Dendritic cell treated with granulocyte-macrophage colony-stimulating factor and Interleukin-4, amounts not matched to agents 40 ng/mL and 50 ng/mL, for 4 days (primary cell): ENCODE measurements at regions not wholly inside any gene's neighbourhood (a gene's known extent, or its start where the extent isn't known, plus 50 kb on each side); places are given as distances from the start of the nearest gene placed in this dataset.

Experiments used
- H3K27ac Mint-ChIP-seq: one replicate; pipeline ENCODE4 v1.8.0; 2022; ENCODE audit warnings: mild to moderate bottlenecking, mixed read lengths
- H3K27me3 Mint-ChIP-seq: one replicate; pipeline ENCODE4 v1.8.0; 2022; ENCODE audit warnings: mild to moderate bottlenecking, mixed read lengths
- H3K36me3 Mint-ChIP-seq: one replicate; pipeline ENCODE4 v1.8.0; 2022; ENCODE audit warnings: low read depth, mixed read lengths
- H3K4me1 Mint-ChIP-seq: one replicate; pipeline ENCODE4 v1.8.0; 2022; ENCODE audit warnings: low read depth, mixed read lengths
- H3K4me3 Mint-ChIP-seq: one replicate; pipeline ENCODE4 v1.8.0; 2022; ENCODE audit warnings: mild to moderate bottlenecking, moderate library complexity, mixed read lengths
- H3K9me3 Mint-ChIP-seq: one replicate; pipeline ENCODE4 v1.8.0; 2022; ENCODE audit warnings: mixed read lengths
- intact Hi-C: fragments of 100-400 bp; cut with micrococcal nuclease; formaldehyde crosslinking; loops from one replicate; pipeline ENCODE4 v1.15.0; 2022

GRCh38 chr12:3933819-3934192 lies 60.6 kb upstream of the PARP11 start:
- Mint-ChIP-seq H3K27ac (no peak overlapping the region), H3K4me3 (no peak overlapping the region), H3K4me1 (peaks cover 23% of the 10 kb centered on the region), H3K9me3 (no peaks in the 10 kb centered on the region), H3K36me3 (no peaks in the 10 kb centered on the region), H3K27me3 (peaks cover 29% of the 10 kb centered on the region)
- intact Hi-C loops, result no loop called here

- intact Hi-C loops, result no loop called here
- Mint-ChIP-seq H3K36me3 (no peaks in the 10 kb centered on the region), H3K27me3 (peaks cover 33% of the 10 kb centered on the region), H3K4me1 (peaks cover 26% of the 10 kb centered on the region), H3K27ac (no peak overlapping the region), H3K4me3 (no peak overlapping the region), H3K9me3 (no peaks in the 10 kb centered on the region)
Observed at GRCh38 chr12:3933074-3933818, 60.0 kb upstream of the PARP11 start.

- Mint-ChIP-seq H3K4me3 (no peak overlapping the region), H3K36me3 (no peaks in the 10 kb centered on the region), H3K27me3 (peaks cover 33% of the 10 kb centered on the region), H3K4me1 (peaks cover 26% of the 10 kb centered on the region), H3K9me3 (no peaks in the 10 kb centered on the region), H3K27ac (no peak overlapping the region)
- intact Hi-C loops, result no loop called here
Observed at GRCh38 chr12:3931776-3932175, 58.6 kb upstream of the PARP11 start.

GRCh38 chr12:3931206-3931605 lies 58.0 kb upstream of the PARP11 start:
- Mint-ChIP-seq H3K4me1 (peaks cover 26% of the 10 kb centered on the region), H3K27ac (no peak overlapping the region), H3K27me3 (peaks cover 33% of the 10 kb centered on the region), H3K9me3 (no peaks in the 10 kb centered on the region), H3K36me3 (no peaks in the 10 kb centered on the region), H3K4me3 (no peak overlapping the region)
- intact Hi-C loops, result no loop called here

- Mint-ChIP-seq H3K4me3 (no peak overlapping the region), H3K27me3 (peaks cover 35% of the 10 kb centered on the region), H3K9me3 (no peaks in the 10 kb centered on the region), H3K4me1 (peaks cover 24% of the 10 kb centered on the region), H3K36me3 (no peaks in the 10 kb centered on the region), H3K27ac (no peak overlapping the region)
- intact Hi-C loops, result no loop called here
Observed at GRCh38 chr12:3929875-3930615, 56.8 kb upstream of the PARP11 start.

GRCh38 chr12:3928538-3929184 lies 55.5 kb upstream of the PARP11 start:
- H3K9me3 Mint-ChIP-seq, result no peaks in the 10 kb centered on the region
- intact Hi-C loops, result no loop called here
- no peak overlapping the region for H3K4me3 Mint-ChIP-seq
- no peaks in the 10 kb centered on the region for H3K36me3 Mint-ChIP-seq
- H3K27ac Mint-ChIP-seq, result no peak overlapping the region
- H3K27me3 Mint-ChIP-seq, result peaks cover 34% of the 10 kb centered on the region
- H3K4me1 Mint-ChIP-seq, result peaks cover 15% of the 10 kb centered on the region

- peaks cover 7% of the 10 kb centered on the region for H3K4me1 Mint-ChIP-seq
- intact Hi-C loops, result no loop called here
- no peaks in the 10 kb centered on the region for H3K9me3 Mint-ChIP-seq
- H3K36me3 Mint-ChIP-seq, result no peaks in the 10 kb centered on the region
- H3K4me3 Mint-ChIP-seq, result no peak overlapping the region
- H3K27ac Mint-ChIP-seq, result no peak overlapping the region
- peaks cover 24% of the 10 kb centered on the region for H3K27me3 Mint-ChIP-seq
Observed at GRCh38 chr12:3925621-3926020, 52.4 kb upstream of the PARP11 start.

GRCh38 chr12:3924761-3925160 lies 51.6 kb upstream of the PARP11 start:
- Mint-ChIP-seq H3K27me3 (peaks cover 16% of the 10 kb centered on the region), H3K9me3 (no peaks in the 10 kb centered on the region), H3K4me1 (peaks cover 7% of the 10 kb centered on the region), H3K36me3 (no peaks in the 10 kb centered on the region), H3K4me3 (no peak overlapping the region), H3K27ac (no peak overlapping the region)
- intact Hi-C loops, result no loop called here

- Mint-ChIP-seq H3K27ac (no peak overlapping the region), H3K9me3 (no peaks in the 10 kb centered on the region), H3K36me3 (no peaks in the 10 kb centered on the region), H3K4me3 (no peak overlapping the region), H3K27me3 (peaks cover 6% of the 10 kb centered on the region), H3K4me1 (no peaks in the 10 kb centered on the region)
- intact Hi-C loops, result no loop called here
Observed at GRCh38 chr12:3923021-3923420, 49.8 kb upstream of the PARP11 start.
